CD4-positive, CD25-positive, alpha-beta regulatory T cell (primary cell): ENCODE measurements at regions not wholly inside any gene's neighbourhood (a gene's known extent, or its start where the extent isn't known, plus 50 kb on each side); places are given as distances from the start of the nearest gene placed in this dataset.

ENCODE experiments used
- ATAC-seq, 2 donors: fragments of 150-1000 bp; cut with Tn5 transposase; one replicate each; pipeline ENCODE4 v1.10.0; 2021; ENCODE audit warnings: low read depth in 2 of 2, moderate number of reproducible peaks in 2 of 2, moderate library complexity in 1 of 2
- DNase-seq, 3 donors: peaks; one replicate each; pipeline versions ENCODE4 v3.0.0 to v3.0.0-alpha.2; 2012 to 2022; ENCODE audit warnings: mixed read lengths in 1 of 3
- H3K27ac ChIP-seq: one replicate; pipeline ENCODE4 v1.7.0; 2013; ENCODE audit warnings: mild to moderate bottlenecking, low read length; ENCODE audit not compliant: insufficient read depth, poor library complexity, severe bottlenecking
- H3K27me3 ChIP-seq: one replicate; pipeline ENCODE4 v1.7.0; 2013; ENCODE audit warnings: low read length; ENCODE audit not compliant: control insufficient read depth, insufficient read depth
- H3K36me3 ChIP-seq: one replicate; pipeline ENCODE4 v1.7.0; 2013; ENCODE audit warnings: mild to moderate bottlenecking, low read length, moderate library complexity; ENCODE audit not compliant: control insufficient read depth, insufficient read depth
- H3K4me1 ChIP-seq: 2 replicates; pipeline ENCODE4 v1.7.0; 2013; ENCODE audit warnings: mild to moderate bottlenecking, low read length; ENCODE audit not compliant: insufficient read depth, control insufficient read depth, poor library complexity, severe bottlenecking
- H3K4me3 ChIP-seq: one replicate; pipeline ENCODE4 v1.7.0; 2013; ENCODE audit warnings: low read depth, mild to moderate bottlenecking, low read length, moderate library complexity
- H3K9me3 ChIP-seq, 2 experiments: 1 replicate in 1 of 2; 2 replicates in 1 of 2; pipeline ENCODE4 v1.7.0; 2013; ENCODE audit warnings: low read length in 2 of 2, mild to moderate bottlenecking in 1 of 2, moderate library complexity in 1 of 2; ENCODE audit not compliant: control insufficient read depth in 2 of 2
- H3K27ac Mint-ChIP-seq, 3 donors: one replicate each; pipeline ENCODE4 v1.8.0; 2020 to 2022; ENCODE audit warnings: mild to moderate bottlenecking in 3 of 3, mixed read lengths in 3 of 3, moderate library complexity in 2 of 3
- H3K27me3 Mint-ChIP-seq: one replicate; pipeline ENCODE4 v1.8.0; 2022; ENCODE audit warnings: mild to moderate bottlenecking, mixed read lengths
- H3K36me3 Mint-ChIP-seq: one replicate; pipeline ENCODE4 v1.8.0; 2020; ENCODE audit warnings: mixed read lengths
- H3K4me1 Mint-ChIP-seq, 4 donors: one replicate each; pipeline ENCODE4 v1.8.0; 2020 to 2022; ENCODE audit warnings: mixed read lengths in 4 of 4, mild to moderate bottlenecking in 1 of 4
- H3K4me3 Mint-ChIP-seq, 4 donors: one replicate each; pipeline ENCODE4 v1.8.0; 2020 to 2022; ENCODE audit warnings: mild to moderate bottlenecking in 4 of 4, mixed read lengths in 4 of 4, moderate library complexity in 3 of 4
- H3K9me3 Mint-ChIP-seq, 7 donors: one replicate each; pipeline ENCODE4 v1.8.0; 2020 to 2022; ENCODE audit warnings: mixed read lengths in 7 of 7, mild to moderate bottlenecking in 3 of 7, moderate library complexity in 2 of 7

- ATAC-seq = no peak
- H3K27me3 Mint-ChIP-seq = no peaks in the 10 kb centered on the region
- H3K27ac Mint-ChIP-seq = no peak overlapping the region
These were observed 109.2 kb upstream of the TRIM24 start for GRCh38 chr7:138350701-138351357.

GRCh38 chr7:138352570-138353461 is 107.2 kb upstream of the TRIM24 start:
- Histone ChIP-seq H3K27me3 (no peaks in the 10 kb centered on the region), H3K4me3 (no peak overlapping the region), H3K4me1 (no peaks in the 10 kb centered on the region), H3K27ac (no peak overlapping the region), H3K9me3 (no peaks in the 10 kb centered on the region), H3K36me3 (no peaks in the 10 kb centered on the region)
- Mint-ChIP-seq H3K9me3 (peaks cover 0 to 15% (median 5%) of the 10 kb centered on the region in 7 donors), H3K27ac (no peak overlapping the region), H3K36me3 (no peaks in the 10 kb centered on the region), H3K4me1 (no peaks in the 10 kb centered on the region), H3K27me3 (no peaks in the 10 kb centered on the region), H3K4me3 (no peak overlapping the region)
- no peak for DNase-seq
- ATAC-seq = no peak

More at GRCh38 chr7:138350701-138351357, 109.2 kb upstream of the TRIM24 start:
- Histone ChIP-seq H3K4me1 (no peaks in the 10 kb centered on the region), H3K27ac (no peak overlapping the region), H3K4me3 (no peak overlapping the region), H3K27me3 (no peaks in the 10 kb centered on the region), H3K36me3 (no peaks in the 10 kb centered on the region), H3K9me3 (peaks cover 4% of the 10 kb centered on the region in 2 experiments)
- no peak overlapping the region for H3K4me3 Mint-ChIP-seq
- peaks cover 2 to 29% (median 13%) of the 10 kb centered on the region in 7 donors for H3K9me3 Mint-ChIP-seq
- no peaks in the 10 kb centered on the region for H3K4me1 Mint-ChIP-seq
- H3K36me3 Mint-ChIP-seq = no peaks in the 10 kb centered on the region
- DNase-seq = no peak

- Histone ChIP-seq H3K27ac (no peak overlapping the region), H3K4me1 (no peaks in the 10 kb centered on the region), H3K27me3 (no peaks in the 10 kb centered on the region), H3K4me3 (no peak overlapping the region), H3K36me3 (no peaks in the 10 kb centered on the region), H3K9me3 (no peaks in the 10 kb centered on the region)
- no peaks in the 10 kb centered on the region for H3K27me3 Mint-ChIP-seq
- H3K27ac Mint-ChIP-seq = no peak overlapping the region
- H3K4me1 Mint-ChIP-seq = no peaks in the 10 kb centered on the region
- DNase-seq = no peak
- ATAC-seq = no peak
- H3K4me3 Mint-ChIP-seq = no peak overlapping the region
- no peaks in the 10 kb centered on the region for H3K36me3 Mint-ChIP-seq
- peaks cover 0 to 14% (median 5%) of the 10 kb centered on the region in 7 donors for H3K9me3 Mint-ChIP-seq
These were observed 106.0 kb upstream of the TRIM24 start for GRCh38 chr7:138354066-138354465.

GRCh38 chr7:138355254-138355653 is 104.8 kb upstream of the TRIM24 start:
- H3K9me3 Mint-ChIP-seq = peaks cover 0 to 8% (median 5%) of the 10 kb centered on the region in 7 donors
- H3K4me3 Mint-ChIP-seq = no peak overlapping the region
- no peak for DNase-seq
- no peak for ATAC-seq
- Histone ChIP-seq H3K4me3 (no peak overlapping the region), H3K27ac (no peak overlapping the region), H3K4me1 (no peaks in the 10 kb centered on the region), H3K36me3 (no peaks in the 10 kb centered on the region), H3K9me3 (no peaks in the 10 kb centered on the region), H3K27me3 (no peaks in the 10 kb centered on the region)
- no peaks in the 10 kb centered on the region for H3K4me1 Mint-ChIP-seq
- H3K27ac Mint-ChIP-seq = no peak overlapping the region
- H3K27me3 Mint-ChIP-seq = no peaks in the 10 kb centered on the region
- no peaks in the 10 kb centered on the region for H3K36me3 Mint-ChIP-seq

- Histone ChIP-seq H3K27ac (no peak overlapping the region), H3K4me1 (no peaks in the 10 kb centered on the region), H3K36me3 (no peaks in the 10 kb centered on the region), H3K4me3 (no peak overlapping the region), H3K27me3 (no peaks in the 10 kb centered on the region), H3K9me3 (no peaks in the 10 kb centered on the region)
- DNase-seq = no peak
- H3K27ac Mint-ChIP-seq = no peak overlapping the region
- no peaks in the 10 kb centered on the region for H3K4me1 Mint-ChIP-seq
- H3K27me3 Mint-ChIP-seq = no peaks in the 10 kb centered on the region
- no peak for ATAC-seq
- no peak overlapping the region for H3K4me3 Mint-ChIP-seq
- peaks cover 0 to 2% (median 0%) of the 10 kb centered on the region in 7 donors for H3K9me3 Mint-ChIP-seq
- no peaks in the 10 kb centered on the region for H3K36me3 Mint-ChIP-seq
These were observed 101.2 kb upstream of the TRIM24 start for GRCh38 chr7:138358850-138359341.

- no peak for ATAC-seq
- H3K27ac ChIP-seq = no peak overlapping the region
- H3K4me3 Mint-ChIP-seq = no peak overlapping the region
These were observed 100.0 kb upstream of the TRIM24 start for GRCh38 chr7:138359870-138360559.

GRCh38 chr7:138363721-138364120 is 96.3 kb upstream of the TRIM24 start:
- H3K36me3 ChIP-seq = no peaks in the 10 kb centered on the region
- ATAC-seq = no peak
- no peak overlapping the region for H3K4me3 ChIP-seq
- Mint-ChIP-seq H3K4me1 (no peaks in the 10 kb centered on the region), H3K27ac (no peak overlapping the region), H3K4me3 (no peak overlapping the region), H3K36me3 (peaks cover 4% of the 10 kb centered on the region), H3K27me3 (no peaks in the 10 kb centered on the region), H3K9me3 (peaks cover 0 to 6% (median 0%) of the 10 kb centered on the region in 7 donors)
- H3K4me1 ChIP-seq = no peaks in the 10 kb centered on the region
- no peaks in the 10 kb centered on the region for H3K9me3 ChIP-seq
- no peak for DNase-seq
- H3K27ac ChIP-seq = no peak overlapping the region
- H3K27me3 ChIP-seq = no peaks in the 10 kb centered on the region

More at GRCh38 chr7:138359870-138360559, 100.0 kb upstream of the TRIM24 start:
- Histone ChIP-seq H3K4me1 (no peaks in the 10 kb centered on the region), H3K4me3 (no peak overlapping the region), H3K36me3 (no peaks in the 10 kb centered on the region), H3K27me3 (no peaks in the 10 kb centered on the region), H3K9me3 (no peaks in the 10 kb centered on the region)
- H3K27me3 Mint-ChIP-seq = no peaks in the 10 kb centered on the region
- H3K36me3 Mint-ChIP-seq = no peaks in the 10 kb centered on the region
- H3K9me3 Mint-ChIP-seq = peaks cover 0 to 2% (median 0%) of the 10 kb centered on the region in 7 donors
- no peaks in the 10 kb centered on the region for H3K4me1 Mint-ChIP-seq
- H3K27ac Mint-ChIP-seq = no peak overlapping the region
- no peak for DNase-seq
